HL-60 (cell line): ENCODE measurements at regions not wholly inside any gene's neighbourhood (a gene's known extent, or its start where the extent isn't known, plus 50 kb on each side); places are given as distances from the start of the nearest gene placed in this dataset.

ENCODE experiments used
- DNase-seq, 2 experiments: peaks; one replicate each; pipeline ENCODE4 v3.0.0-alpha.2; 2010 to 2020; ENCODE audit warnings: low read depth in 1 of 2, low spot score in 1 of 2
- H3K27ac ChIP-seq: fragments of 250-450 bp; sonication (Bioruptor Pico); replicated peaks from 2 replicates; pipeline ENCODE4 v1.5.1; 2020; ENCODE audit warnings: mild to moderate bottlenecking, moderate library complexity
- H3K27me3 ChIP-seq: fragments of 250-450 bp; sonication (Bioruptor Pico); 2 replicates; pipeline ENCODE4 v1.5.1; 2021; ENCODE audit warnings: mild to moderate bottlenecking, moderate library complexity; ENCODE audit not compliant: insufficient read depth, poor library complexity, severe bottlenecking
- H3K4me3 ChIP-seq: replicated peaks from 2 replicates; pipeline ENCODE4 v1.5.1; 2011; ENCODE audit warnings: mild to moderate bottlenecking, control low read depth, low read length; ENCODE audit not compliant: insufficient read depth
- GABPA ChIP-seq: IDR thresholded peaks from 2 replicates; pipeline ENCODE4 v1.6.1; 2012; ENCODE audit warnings: low read depth
- POLR2AphosphoS5 ChIP-seq: IDR thresholded peaks from 2 replicates; pipeline ENCODE4 v1.6.1; 2012; ENCODE audit warnings: low read depth
- SPI1 ChIP-seq: IDR thresholded peaks from 2 replicates; pipeline ENCODE4 v1.6.1; 2012; ENCODE audit warnings: low read depth, mild to moderate bottlenecking, borderline replicate concordance
- TF ChIP-seq, protein P1 (sequence below): IDR thresholded peaks from 2 replicates; pipeline ENCODE4 v1.6.1; 2012; ENCODE audit warnings: low read depth; ENCODE audit not compliant: insufficient replicate concordance
- TF ChIP-seq, protein P2 (sequence below): IDR thresholded peaks from one replicate; pipeline ENCODE4 v1.5.1; 2011; ENCODE audit warnings: low read length, control low read depth, inconsistent platforms; ENCODE audit not compliant: insufficient read depth

DNA sequence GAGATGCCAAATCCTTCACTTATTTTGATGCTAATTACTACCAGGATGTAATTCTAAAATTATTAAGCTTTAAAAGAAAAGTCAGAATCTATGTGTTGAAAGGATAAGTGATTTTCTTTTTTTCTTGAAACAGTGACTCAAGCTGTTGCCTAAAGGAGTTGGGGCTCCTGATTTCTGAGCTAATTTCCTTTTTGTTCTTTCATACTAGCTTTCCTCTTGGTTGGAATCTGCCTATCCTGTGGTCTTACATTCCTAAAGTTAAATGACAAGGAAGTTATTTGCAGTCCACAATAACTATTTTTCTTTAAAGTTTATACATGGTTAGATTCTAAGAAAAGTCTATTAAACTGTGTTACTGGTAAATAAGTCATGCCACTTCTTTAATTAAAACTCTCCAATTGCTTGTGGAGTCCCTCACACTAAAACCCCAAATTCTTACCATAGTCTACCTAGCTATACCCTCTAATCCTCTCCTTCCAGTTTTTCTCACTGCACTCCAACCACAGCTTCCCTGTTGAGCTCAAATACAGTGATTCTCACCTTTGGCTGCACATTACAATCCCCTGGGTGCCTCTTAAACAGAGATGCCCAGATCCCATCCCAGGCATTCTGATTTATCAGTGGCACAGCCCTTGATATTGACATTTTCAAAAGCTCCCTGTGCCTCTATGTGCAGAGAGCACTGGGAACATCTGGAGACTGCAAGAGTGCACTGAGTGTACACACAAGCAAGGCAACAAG, 63.3 kb upstream of the EFEMP1 start:
- no peak overlapping the region for H3K27ac ChIP-seq
- H3K27me3 ChIP-seq, result no peaks in the 10 kb centered on the region
- DNase-seq, result no peak
- no peak overlapping the region for H3K4me3 ChIP-seq
- TF ChIP-seq, protein P1, sequence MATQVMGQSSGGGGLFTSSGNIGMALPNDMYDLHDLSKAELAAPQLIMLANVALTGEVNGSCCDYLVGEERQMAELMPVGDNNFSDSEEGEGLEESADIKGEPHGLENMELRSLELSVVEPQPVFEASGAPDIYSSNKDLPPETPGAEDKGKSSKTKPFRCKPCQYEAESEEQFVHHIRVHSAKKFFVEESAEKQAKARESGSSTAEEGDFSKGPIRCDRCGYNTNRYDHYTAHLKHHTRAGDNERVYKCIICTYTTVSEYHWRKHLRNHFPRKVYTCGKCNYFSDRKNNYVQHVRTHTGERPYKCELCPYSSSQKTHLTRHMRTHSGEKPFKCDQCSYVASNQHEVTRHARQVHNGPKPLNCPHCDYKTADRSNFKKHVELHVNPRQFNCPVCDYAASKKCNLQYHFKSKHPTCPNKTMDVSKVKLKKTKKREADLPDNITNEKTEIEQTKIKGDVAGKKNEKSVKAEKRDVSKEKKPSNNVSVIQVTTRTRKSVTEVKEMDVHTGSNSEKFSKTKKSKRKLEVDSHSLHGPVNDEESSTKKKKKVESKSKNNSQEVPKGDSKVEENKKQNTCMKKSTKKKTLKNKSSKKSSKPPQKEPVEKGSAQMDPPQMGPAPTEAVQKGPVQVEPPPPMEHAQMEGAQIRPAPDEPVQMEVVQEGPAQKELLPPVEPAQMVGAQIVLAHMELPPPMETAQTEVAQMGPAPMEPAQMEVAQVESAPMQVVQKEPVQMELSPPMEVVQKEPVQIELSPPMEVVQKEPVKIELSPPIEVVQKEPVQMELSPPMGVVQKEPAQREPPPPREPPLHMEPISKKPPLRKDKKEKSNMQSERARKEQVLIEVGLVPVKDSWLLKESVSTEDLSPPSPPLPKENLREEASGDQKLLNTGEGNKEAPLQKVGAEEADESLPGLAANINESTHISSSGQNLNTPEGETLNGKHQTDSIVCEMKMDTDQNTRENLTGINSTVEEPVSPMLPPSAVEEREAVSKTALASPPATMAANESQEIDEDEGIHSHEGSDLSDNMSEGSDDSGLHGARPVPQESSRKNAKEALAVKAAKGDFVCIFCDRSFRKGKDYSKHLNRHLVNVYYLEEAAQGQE, result no peak
- TF ChIP-seq GABPA (no peak), SPI1 (no peak), POLR2AphosphoS5 (no peak)
- TF ChIP-seq, protein P2, sequence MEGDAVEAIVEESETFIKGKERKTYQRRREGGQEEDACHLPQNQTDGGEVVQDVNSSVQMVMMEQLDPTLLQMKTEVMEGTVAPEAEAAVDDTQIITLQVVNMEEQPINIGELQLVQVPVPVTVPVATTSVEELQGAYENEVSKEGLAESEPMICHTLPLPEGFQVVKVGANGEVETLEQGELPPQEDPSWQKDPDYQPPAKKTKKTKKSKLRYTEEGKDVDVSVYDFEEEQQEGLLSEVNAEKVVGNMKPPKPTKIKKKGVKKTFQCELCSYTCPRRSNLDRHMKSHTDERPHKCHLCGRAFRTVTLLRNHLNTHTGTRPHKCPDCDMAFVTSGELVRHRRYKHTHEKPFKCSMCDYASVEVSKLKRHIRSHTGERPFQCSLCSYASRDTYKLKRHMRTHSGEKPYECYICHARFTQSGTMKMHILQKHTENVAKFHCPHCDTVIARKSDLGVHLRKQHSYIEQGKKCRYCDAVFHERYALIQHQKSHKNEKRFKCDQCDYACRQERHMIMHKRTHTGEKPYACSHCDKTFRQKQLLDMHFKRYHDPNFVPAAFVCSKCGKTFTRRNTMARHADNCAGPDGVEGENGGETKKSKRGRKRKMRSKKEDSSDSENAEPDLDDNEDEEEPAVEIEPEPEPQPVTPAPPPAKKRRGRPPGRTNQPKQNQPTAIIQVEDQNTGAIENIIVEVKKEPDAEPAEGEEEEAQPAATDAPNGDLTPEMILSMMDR, result no peak

DNA sequence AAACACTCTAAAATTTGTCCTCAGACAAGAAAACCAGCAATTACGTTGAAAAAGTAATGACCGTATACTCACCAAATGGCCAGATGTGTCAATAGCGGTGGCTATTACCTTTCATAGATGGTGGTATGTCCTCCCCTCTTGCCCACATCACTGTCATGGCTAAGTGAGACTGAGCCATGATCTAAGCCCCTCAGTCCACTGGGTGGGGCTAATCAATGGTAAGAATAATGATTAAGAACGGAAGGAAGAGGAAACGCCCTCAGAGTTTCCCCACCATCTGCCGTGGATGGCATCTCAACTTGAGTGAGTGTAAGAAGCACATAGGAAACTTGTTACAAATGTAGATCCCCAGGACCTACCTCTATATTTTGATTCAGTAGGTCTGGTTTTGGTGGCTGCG, 65.8 kb upstream of the EFEMP1 start:
- Histone ChIP-seq H3K27ac (no peak overlapping the region), H3K27me3 (no peaks in the 10 kb centered on the region), H3K4me3 (no peak overlapping the region)
- no peak for DNase-seq
- TF ChIP-seq, protein P2, result no peak
- no peak for TF ChIP-seq POLR2AphosphoS5
- TF ChIP-seq SPI1, result no peak
- TF ChIP-seq GABPA, result no peak
- TF ChIP-seq, protein P1, result no peak

DNA sequence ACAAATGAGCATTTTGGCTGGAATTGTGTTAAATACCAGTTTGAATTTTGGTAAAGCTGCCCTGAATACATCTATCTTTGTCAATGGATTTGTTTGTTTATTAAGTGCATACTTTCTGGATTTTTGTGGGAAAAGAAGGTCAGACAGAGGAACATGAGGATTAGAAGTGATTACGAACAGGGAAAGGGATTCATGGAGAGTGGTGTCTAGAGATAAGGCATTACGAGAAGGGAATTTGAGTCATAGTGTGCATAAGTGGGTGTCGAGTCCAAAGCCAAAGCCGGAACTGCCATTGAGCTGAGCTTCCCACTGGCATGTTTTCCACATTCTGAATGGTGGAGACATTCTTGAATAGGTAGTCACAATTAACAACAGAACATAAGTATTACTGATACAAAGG, 68.9 kb upstream of the EFEMP1 start:
- TF ChIP-seq, protein P2, result no peak
- TF ChIP-seq, protein P1, result no peak
- no peak for TF ChIP-seq SPI1
- TF ChIP-seq POLR2AphosphoS5, result no peak
- TF ChIP-seq GABPA, result no peak
- Histone ChIP-seq H3K27ac (no peak overlapping the region), H3K4me3 (no peak overlapping the region), H3K27me3 (no peaks in the 10 kb centered on the region)
- DNase-seq, result no peak
